Activated naive CD4-positive, alpha-beta T cell treated with anti-CD3 and anti-CD28 coated beads, Interleukin-2, amount 10 ng/mL, durations not matched to agents 7 days and 5 days (primary cell): ENCODE measurements at regions not wholly inside any gene's neighbourhood (a gene's known extent, or its start where the extent isn't known, plus 50 kb on each side); places are given as distances from the start of the nearest gene placed in this dataset.
"Not testable (repeated sequence)": the region's sequence is repeated elsewhere in the genome, so short reads cannot be mapped to it uniquely, and the experiment has no call there.

ENCODE experiments used
- CTCF ChIA-PET: fragments of 350-600 bp; sonication (Branson Sonifier 250); formaldehyde crosslinking; loops from one replicate; lab custom pipeline; 2021; ENCODE audit warnings: antibody characterized with exemption; lab: Charles Lee
- DNase-seq: peaks from one replicate; pipeline ENCODE4 v3.0.0-alpha.2; 2020
- H3K27ac Mint-ChIP-seq: one replicate; pipeline ENCODE4 v1.8.0; 2021; ENCODE audit warnings: mild to moderate bottlenecking, moderate library complexity, mixed read lengths
- H3K27me3 Mint-ChIP-seq: one replicate; pipeline ENCODE4 v1.8.0; 2021; ENCODE audit warnings: mild to moderate bottlenecking, mixed read lengths
- H3K36me3 Mint-ChIP-seq: one replicate; pipeline ENCODE4 v1.8.0; 2021; ENCODE audit warnings: mixed read lengths
- H3K4me1 Mint-ChIP-seq: one replicate; pipeline ENCODE4 v1.8.0; 2021; ENCODE audit warnings: mixed read lengths
- H3K4me3 Mint-ChIP-seq: one replicate; pipeline ENCODE4 v1.8.0; 2021; ENCODE audit warnings: mild to moderate bottlenecking, moderate library complexity, mixed read lengths
- H3K9me3 Mint-ChIP-seq: one replicate; pipeline ENCODE4 v1.8.0; 2021; ENCODE audit warnings: mixed read lengths

- H3K9me3 Mint-ChIP-seq, result peaks cover 2% of the 10 kb centered on the region
- CTCF ChIA-PET, result no interaction called here
- no peak overlapping the region for H3K4me3 Mint-ChIP-seq
- DNase-seq, result no peak
- no peaks in the 10 kb centered on the region for H3K4me1 Mint-ChIP-seq
- H3K36me3 Mint-ChIP-seq, result no peaks in the 10 kb centered on the region
- H3K27ac Mint-ChIP-seq, result no peak overlapping the region
- H3K27me3 Mint-ChIP-seq, result no peaks in the 10 kb centered on the region
Observed at GRCh38 chr4:171288816-171289432, 524.3 kb upstream of the GALNTL6 start.

- Mint-ChIP-seq H3K27me3 (no peaks in the 10 kb centered on the region), H3K36me3 (no peaks in the 10 kb centered on the region), H3K27ac (no peak overlapping the region), H3K4me1 (no peaks in the 10 kb centered on the region), H3K9me3 (peaks cover 3% of the 10 kb centered on the region), H3K4me3 (no peak overlapping the region)
- CTCF ChIA-PET, result no interaction called here
- no peak for DNase-seq
Observed at GRCh38 chr4:171281359-171281758, 531.8 kb upstream of the GALNTL6 start.

- Mint-ChIP-seq H3K4me3 (no peak overlapping the region), H3K27me3 (no peaks in the 10 kb centered on the region), H3K4me1 (no peaks in the 10 kb centered on the region), H3K9me3 (peaks cover 3% of the 10 kb centered on the region), H3K36me3 (no peaks in the 10 kb centered on the region), H3K27ac (no peak overlapping the region)
- CTCF ChIA-PET, result no interaction called here
- DNase-seq, result no peak
Observed at GRCh38 chr4:171279131-171279530, 534.1 kb upstream of the GALNTL6 start.

GRCh38 chr4:171266671-171267070 is 546.5 kb upstream of the GALNTL6 start:
- no peak overlapping the region for H3K4me3 Mint-ChIP-seq
- H3K9me3 Mint-ChIP-seq, result no peaks in the 10 kb centered on the region
- H3K27me3 Mint-ChIP-seq, result no peaks in the 10 kb centered on the region
- no peaks in the 10 kb centered on the region for H3K4me1 Mint-ChIP-seq
- H3K27ac Mint-ChIP-seq, result no peak overlapping the region
- H3K36me3 Mint-ChIP-seq, result no peaks in the 10 kb centered on the region
- DNase-seq, result no peak
- CTCF ChIA-PET, result no interaction called here

- H3K27ac Mint-ChIP-seq, result no peak overlapping the region
- H3K27me3 Mint-ChIP-seq, result no peaks in the 10 kb centered on the region
- CTCF ChIA-PET, result no interaction called here
Observed at GRCh38 chr4:171265190-171265818, 547.9 kb upstream of the GALNTL6 start.

GRCh38 chr4:171256223-171256622 is 557.0 kb upstream of the GALNTL6 start:
- CTCF ChIA-PET, result no interaction called here
- H3K36me3 Mint-ChIP-seq, result no peaks in the 10 kb centered on the region
- no peak overlapping the region for H3K4me3 Mint-ChIP-seq
- H3K27ac Mint-ChIP-seq, result no peak overlapping the region
- H3K27me3 Mint-ChIP-seq, result no peaks in the 10 kb centered on the region
- no peak for DNase-seq
- peaks cover 19% of the 10 kb centered on the region for H3K9me3 Mint-ChIP-seq
- H3K4me1 Mint-ChIP-seq, result no peaks in the 10 kb centered on the region

More at GRCh38 chr4:171265190-171265818, 547.9 kb upstream of the GALNTL6 start:
- H3K4me1 Mint-ChIP-seq, result no peaks in the 10 kb centered on the region
- no peak overlapping the region for H3K4me3 Mint-ChIP-seq
- H3K36me3 Mint-ChIP-seq, result no peaks in the 10 kb centered on the region
- H3K9me3 Mint-ChIP-seq, result peaks cover 5% of the 10 kb centered on the region
- DNase-seq, result no peak

GRCh38 chr4:171246948-171247347 is 566.3 kb upstream of the GALNTL6 start:
- CTCF ChIA-PET, result no interaction called here

GRCh38 chr4:171242831-171243230 is 570.4 kb upstream of the GALNTL6 start:
- H3K9me3 Mint-ChIP-seq, result peaks cover 3% of the 10 kb centered on the region
- no peaks in the 10 kb centered on the region for H3K36me3 Mint-ChIP-seq
- H3K27ac Mint-ChIP-seq, result no peak overlapping the region
- CTCF ChIA-PET, result no interaction called here
- no peaks in the 10 kb centered on the region for H3K27me3 Mint-ChIP-seq
- H3K4me3 Mint-ChIP-seq, result no peak overlapping the region
- H3K4me1 Mint-ChIP-seq, result no peaks in the 10 kb centered on the region
- DNase-seq, result no peak

More at GRCh38 chr4:171246948-171247347, 566.3 kb upstream of the GALNTL6 start:
- Mint-ChIP-seq H3K9me3 (peaks cover 15% of the 10 kb centered on the region), H3K36me3 (no peaks in the 10 kb centered on the region), H3K4me1 (no peaks in the 10 kb centered on the region), H3K27ac (no peak overlapping the region), H3K4me3 (no peak overlapping the region), H3K27me3 (no peaks in the 10 kb centered on the region)
- DNase-seq, result no peak

GRCh38 chr4:171239196-171239595 is 574.0 kb upstream of the GALNTL6 start:
- H3K4me3 Mint-ChIP-seq, result no peak overlapping the region
- CTCF ChIA-PET, result no interaction called here
- no peaks in the 10 kb centered on the region for H3K36me3 Mint-ChIP-seq

GRCh38 chr4:171235521-171235920 is 577.7 kb upstream of the GALNTL6 start:
- no peaks in the 10 kb centered on the region for H3K27me3 Mint-ChIP-seq
- no peak for DNase-seq
- CTCF ChIA-PET, result no interaction called here
- no peak overlapping the region for H3K27ac Mint-ChIP-seq
- no peaks in the 10 kb centered on the region for H3K36me3 Mint-ChIP-seq
- H3K4me3 Mint-ChIP-seq, result no peak overlapping the region
- H3K9me3 Mint-ChIP-seq, result peaks cover 3% of the 10 kb centered on the region
- no peaks in the 10 kb centered on the region for H3K4me1 Mint-ChIP-seq

More at GRCh38 chr4:171239196-171239595, 574.0 kb upstream of the GALNTL6 start:
- Mint-ChIP-seq H3K9me3 (peaks cover 3% of the 10 kb centered on the region), H3K4me1 (no peaks in the 10 kb centered on the region), H3K27ac (no peak overlapping the region), H3K27me3 (no peaks in the 10 kb centered on the region)
- DNase-seq, result no peak

GRCh38 chr4:171229354-171229753 is 583.9 kb upstream of the GALNTL6 start:
- H3K4me3 Mint-ChIP-seq, H3K36me3 Mint-ChIP-seq, H3K9me3 Mint-ChIP-seq, H3K4me1 Mint-ChIP-seq, H3K27ac Mint-ChIP-seq, H3K27me3 Mint-ChIP-seq, CTCF ChIA-PET, DNase-seq: not testable (repeated sequence)

GRCh38 chr4:171221181-171221580 is 592.0 kb upstream of the GALNTL6 start:
- Mint-ChIP-seq H3K9me3 (peaks cover 7% of the 10 kb centered on the region), H3K4me3 (no peak overlapping the region), H3K27ac (no peak overlapping the region), H3K36me3 (no peaks in the 10 kb centered on the region), H3K27me3 (no peaks in the 10 kb centered on the region), H3K4me1 (no peaks in the 10 kb centered on the region)
- no peak for DNase-seq
- CTCF ChIA-PET, result no interaction called here

- Mint-ChIP-seq H3K36me3 (no peaks in the 10 kb centered on the region), H3K27ac (no peak overlapping the region), H3K4me3 (no peak overlapping the region), H3K4me1 (no peaks in the 10 kb centered on the region), H3K9me3 (peaks cover 15% of the 10 kb centered on the region), H3K27me3 (no peaks in the 10 kb centered on the region)
- CTCF ChIA-PET, result no interaction called here
- no peak for DNase-seq
Observed at GRCh38 chr4:171203425-171203824, 609.8 kb upstream of the GALNTL6 start.

- no peak overlapping the region for H3K27ac Mint-ChIP-seq
- H3K9me3 Mint-ChIP-seq, result peaks cover 15% of the 10 kb centered on the region
- CTCF ChIA-PET, result no interaction called here
- H3K36me3 Mint-ChIP-seq, result no peaks in the 10 kb centered on the region
- no peak overlapping the region for H3K4me3 Mint-ChIP-seq
- no peak for DNase-seq
- H3K4me1 Mint-ChIP-seq, result no peaks in the 10 kb centered on the region
- no peaks in the 10 kb centered on the region for H3K27me3 Mint-ChIP-seq
Observed at GRCh38 chr4:171202908-171203307, 610.3 kb upstream of the GALNTL6 start.

GRCh38 chr4:171186700-171187099 is 626.5 kb upstream of the GALNTL6 start:
- Mint-ChIP-seq H3K9me3 (peaks cover 2% of the 10 kb centered on the region), H3K36me3 (no peaks in the 10 kb centered on the region), H3K27me3 (no peaks in the 10 kb centered on the region), H3K4me3 (no peak overlapping the region), H3K4me1 (no peaks in the 10 kb centered on the region), H3K27ac (no peak overlapping the region)
- CTCF ChIA-PET, result no interaction called here
- no peak for DNase-seq
